Stimulated activated CD8-positive, alpha-beta memory T cell treated with anti-CD3 and anti-CD28 coated beads, Interleukin-7, amount 100 ng/mL, for 24 hours (primary cell): ENCODE measurements at regions not wholly inside any gene's neighbourhood (a gene's known extent, or its start where the extent isn't known, plus 50 kb on each side); places are given as distances from the start of the nearest gene placed in this dataset.
"Not testable (repeated sequence)": the region's sequence is repeated elsewhere in the genome, so short reads cannot be mapped to it uniquely, and the experiment has no call there.

Experiments
- DNase-seq: peaks from one replicate; pipeline ENCODE4 v3.0.0-alpha.2; 2020; ENCODE audit warnings: low read depth

GRCh38 chr6:105713474-105714118 is 310.7 kb upstream of the PREP start:
- no peak for DNase-seq

- no peak for DNase-seq
These were observed 308.3 kb upstream of the PREP start for GRCh38 chr6:105711216-105711615.

- no peak for DNase-seq
These were observed 302.7 kb upstream of the PREP start for GRCh38 chr6:105705608-105706007.

- no peak for DNase-seq
These were observed 292.6 kb upstream of the PREP start for GRCh38 chr6:105695461-105695860.

GRCh38 chr6:105692613-105693215 is 289.8 kb upstream of the PREP start:
- no peak for DNase-seq

GRCh38 chr6:105691971-105692370 is 289.1 kb upstream of the PREP start:
- no peak for DNase-seq

GRCh38 chr6:105691081-105691480 is 288.2 kb upstream of the PREP start:
- no peak for DNase-seq

GRCh38 chr6:105688573-105688972 is 285.7 kb upstream of the PREP start:
- no peak for DNase-seq

- DNase-seq = not testable (repeated sequence)
These were observed 283.9 kb upstream of the PREP start for GRCh38 chr6:105686793-105687192.

- no peak for DNase-seq
These were observed 278.2 kb upstream of the PREP start for GRCh38 chr6:105681061-105681460.

- DNase-seq = no peak
These were observed 277.2 kb upstream of the PREP start for GRCh38 chr6:105680131-105680530.

- DNase-seq = no peak
These were observed 275.6 kb upstream of the PREP start for GRCh38 chr6:105678516-105678915.

GRCh38 chr6:105677671-105678475 is 275.0 kb upstream of the PREP start:
- DNase-seq = no peak

- DNase-seq = no peak
These were observed 274.0 kb upstream of the PREP start for GRCh38 chr6:105676857-105677256.

GRCh38 chr6:105675715-105676397 is 273.0 kb upstream of the PREP start:
- no peak for DNase-seq

GRCh38 chr6:105672856-105673538 is 270.1 kb upstream of the PREP start:
- DNase-seq = not testable (repeated sequence)

- DNase-seq = no peak
These were observed 266.4 kb upstream of the PREP start for GRCh38 chr6:105669232-105669631.

- DNase-seq = no peak
These were observed 264.2 kb upstream of the PREP start for GRCh38 chr6:105667056-105667455.

GRCh38 chr6:105664931-105665330 is 262.0 kb upstream of the PREP start:
- DNase-seq = no peak

GRCh38 chr6:105651969-105652368 is 249.1 kb upstream of the PREP start:
- DNase-seq = no peak

- DNase-seq = no peak
These were observed 247.5 kb upstream of the PREP start for GRCh38 chr6:105650347-105650746.

- DNase-seq = no peak
These were observed 246.3 kb upstream of the PREP start for GRCh38 chr6:105649192-105649591.
